Natural killer cell (primary cell): ENCODE measurements at regions not wholly inside any gene's neighbourhood (a gene's known extent, or its start where the extent isn't known, plus 50 kb on each side); places are given as distances from the start of the nearest gene placed in this dataset.

Experiments
- ATAC-seq, 3 donors: fragments of 150-1000 bp in 2 of 3; fragments of 200-7000 bp in 1 of 3; cut with Tn5 transposase; 1 replicate in 1 of 3; 2 replicates in 2 of 3; pipeline ENCODE4 v1.10.0; 2021; ENCODE audit warnings: mild to moderate bottlenecking in 2 of 3, moderate library complexity in 2 of 3
- DNase-seq, 2 donors: peaks; one replicate each; pipeline versions ENCODE4 v3.0.0 to v3.0.0-alpha.2; 2013 to 2021; ENCODE audit warnings: mixed read lengths in 1 of 2
- H3K27ac ChIP-seq: one replicate; pipeline ENCODE4 v1.5.1; 2013; ENCODE audit warnings: mild to moderate bottlenecking, low read length
- H3K27me3 ChIP-seq: one replicate; pipeline ENCODE4 v1.6.1; 2013; ENCODE audit warnings: low read length; ENCODE audit not compliant: control insufficient read depth, insufficient read depth
- H3K36me3 ChIP-seq: one replicate; pipeline ENCODE4 v1.6.1; 2013; ENCODE audit warnings: low read length; ENCODE audit not compliant: control insufficient read depth, insufficient read depth
- H3K4me1 ChIP-seq: one replicate; pipeline ENCODE4 v1.6.1; 2013; ENCODE audit warnings: low read length; ENCODE audit not compliant: control insufficient read depth, insufficient read depth
- H3K4me3 ChIP-seq: one replicate; pipeline ENCODE4 v1.5.1; 2013; ENCODE audit warnings: low read length
- H3K9me3 ChIP-seq: one replicate; pipeline ENCODE4 v1.6.1; 2013; ENCODE audit warnings: low read length; ENCODE audit not compliant: control insufficient read depth, insufficient read depth
- H3K27ac Mint-ChIP-seq, 2 donors: one replicate each; pipeline ENCODE4 v1.8.0; 2022; ENCODE audit warnings: mild to moderate bottlenecking in 2 of 2, mixed read lengths in 2 of 2, moderate library complexity in 1 of 2
- H3K27me3 Mint-ChIP-seq, 2 donors: one replicate each; pipeline ENCODE4 v1.8.0; 2022; ENCODE audit warnings: low read depth in 2 of 2, mixed read lengths in 2 of 2
- H3K36me3 Mint-ChIP-seq: one replicate; pipeline ENCODE4 v1.8.0; 2022; ENCODE audit warnings: mixed read lengths
- H3K4me1 Mint-ChIP-seq, 2 donors: one replicate each; pipeline ENCODE4 v1.8.0; 2022; ENCODE audit warnings: mixed read lengths in 2 of 2
- H3K4me3 Mint-ChIP-seq: one replicate; pipeline ENCODE4 v1.8.0; 2022; ENCODE audit warnings: mild to moderate bottlenecking, moderate library complexity, mixed read lengths
- H3K9me3 Mint-ChIP-seq, 2 donors: one replicate each; pipeline ENCODE4 v1.8.0; 2022; ENCODE audit warnings: mixed read lengths in 2 of 2
- WGBS: methylation state at CpG from one replicate; pipeline ENCODE4 v1.1.7; 2013; ENCODE audit warnings: missing lambda C conversion rate; ENCODE audit not compliant: insufficient coverage; 5-methylcytosine and 5-hydroxymethylcytosine counted together
- intact Hi-C: fragments of 100-400 bp; cut with micrococcal nuclease; formaldehyde crosslinking; loops from one replicate; pipeline ENCODE4 v1.14.2; 2022
- TF ChIP-seq, protein P1 (sequence below): fragments of 200-600 bp; IDR thresholded peaks from one replicate; pipeline ENCODE4 v1.8.0; 2022; ENCODE audit warnings: antibody characterized with exemption

DNA sequence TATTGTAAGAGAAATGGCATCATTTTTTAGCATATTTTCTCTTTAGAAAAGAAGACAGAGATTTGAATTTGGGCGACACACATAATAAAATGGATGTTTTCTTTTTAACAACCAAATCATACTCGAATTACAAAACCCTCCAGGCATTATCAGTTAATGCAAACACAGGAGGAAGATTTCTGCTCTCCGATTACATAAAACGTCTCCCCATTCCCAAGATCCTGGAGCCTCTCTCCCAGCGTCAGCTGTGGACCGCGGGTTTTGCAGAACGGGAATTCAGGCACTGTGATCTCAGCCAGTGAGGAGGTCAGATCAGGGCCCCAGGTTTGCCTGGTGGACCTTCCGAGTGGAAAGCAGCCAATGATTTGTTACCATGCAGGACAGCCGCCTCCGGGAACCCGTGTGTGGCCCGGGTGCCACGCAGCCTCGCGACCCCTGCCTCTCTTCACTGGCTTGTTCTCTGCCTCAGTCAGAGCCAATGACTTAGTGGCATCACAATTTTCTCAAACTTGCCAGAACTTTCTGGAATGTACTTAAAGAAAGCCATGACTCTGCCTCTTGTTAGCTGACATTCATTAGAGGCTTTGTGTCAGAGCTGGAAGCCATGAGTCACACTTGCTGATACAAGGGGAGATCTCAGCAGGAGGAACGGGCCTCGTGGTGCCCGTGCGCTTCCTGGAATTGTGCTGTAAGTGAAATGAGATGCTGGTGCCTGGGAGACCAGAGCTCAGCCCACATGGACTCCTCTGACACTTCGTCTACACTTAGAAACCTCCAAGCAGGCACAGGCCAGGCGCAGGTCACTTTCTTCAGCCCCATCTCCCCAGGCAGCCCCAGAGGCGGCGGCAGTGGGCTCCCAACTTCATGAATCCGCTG is 246.1 kb downstream of the KLF6 start:
- no peak overlapping the region for H3K27ac Mint-ChIP-seq
- DNase-seq (no peak), ATAC-seq (no peak)
- Histone ChIP-seq H3K4me3 (no peak overlapping the region), H3K27me3 (no peaks in the 10 kb centered on the region), H3K4me1 (no peaks in the 10 kb centered on the region), H3K27ac (no peak overlapping the region), H3K9me3 (no peaks in the 10 kb centered on the region), H3K36me3 (no peaks in the 10 kb centered on the region)
- intact Hi-C loops = no loop called here
- H3K9me3 Mint-ChIP-seq = no peaks in the 10 kb centered on the region
- WGBS = 91% methylated on average over 25 of the region's 25 CpGs
- no peak overlapping the region for H3K4me3 Mint-ChIP-seq
- no peaks in the 10 kb centered on the region for H3K36me3 Mint-ChIP-seq
- no peaks in the 10 kb centered on the region for H3K27me3 Mint-ChIP-seq
- no peaks in the 10 kb centered on the region for H3K4me1 Mint-ChIP-seq
- TF ChIP-seq, protein P1, sequence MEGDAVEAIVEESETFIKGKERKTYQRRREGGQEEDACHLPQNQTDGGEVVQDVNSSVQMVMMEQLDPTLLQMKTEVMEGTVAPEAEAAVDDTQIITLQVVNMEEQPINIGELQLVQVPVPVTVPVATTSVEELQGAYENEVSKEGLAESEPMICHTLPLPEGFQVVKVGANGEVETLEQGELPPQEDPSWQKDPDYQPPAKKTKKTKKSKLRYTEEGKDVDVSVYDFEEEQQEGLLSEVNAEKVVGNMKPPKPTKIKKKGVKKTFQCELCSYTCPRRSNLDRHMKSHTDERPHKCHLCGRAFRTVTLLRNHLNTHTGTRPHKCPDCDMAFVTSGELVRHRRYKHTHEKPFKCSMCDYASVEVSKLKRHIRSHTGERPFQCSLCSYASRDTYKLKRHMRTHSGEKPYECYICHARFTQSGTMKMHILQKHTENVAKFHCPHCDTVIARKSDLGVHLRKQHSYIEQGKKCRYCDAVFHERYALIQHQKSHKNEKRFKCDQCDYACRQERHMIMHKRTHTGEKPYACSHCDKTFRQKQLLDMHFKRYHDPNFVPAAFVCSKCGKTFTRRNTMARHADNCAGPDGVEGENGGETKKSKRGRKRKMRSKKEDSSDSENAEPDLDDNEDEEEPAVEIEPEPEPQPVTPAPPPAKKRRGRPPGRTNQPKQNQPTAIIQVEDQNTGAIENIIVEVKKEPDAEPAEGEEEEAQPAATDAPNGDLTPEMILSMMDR = no peak

DNA sequence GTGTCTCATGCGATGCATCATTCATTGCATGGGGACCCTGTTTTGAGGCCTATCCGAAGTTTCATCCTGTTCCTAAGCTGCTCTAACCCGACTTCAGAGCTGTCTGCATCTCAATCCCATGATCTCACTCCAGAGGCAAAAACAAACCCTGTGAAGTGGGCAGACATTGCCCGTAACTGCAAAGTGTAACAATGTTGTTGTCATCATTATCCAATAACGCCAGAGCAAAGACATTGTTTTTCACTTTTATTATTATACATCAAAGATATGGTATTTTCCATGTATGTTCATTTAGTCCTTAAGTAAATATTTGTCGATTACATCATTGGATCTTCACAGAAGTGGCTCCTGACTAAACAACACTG is 246.7 kb downstream of the KLF6 start:
- Histone ChIP-seq H3K9me3 (no peaks in the 10 kb centered on the region), H3K4me1 (no peaks in the 10 kb centered on the region), H3K4me3 (no peak overlapping the region), H3K36me3 (no peaks in the 10 kb centered on the region), H3K27ac (no peak overlapping the region), H3K27me3 (no peaks in the 10 kb centered on the region)
- intact Hi-C loops = no loop called here
- no peak overlapping the region for H3K4me3 Mint-ChIP-seq
- no peaks in the 10 kb centered on the region for H3K4me1 Mint-ChIP-seq
- TF ChIP-seq, protein P1 = no peak
- ATAC-seq (no peak), DNase-seq (no peak)
- H3K36me3 Mint-ChIP-seq = no peaks in the 10 kb centered on the region
- no peak overlapping the region for H3K27ac Mint-ChIP-seq
- no peaks in the 10 kb centered on the region for H3K9me3 Mint-ChIP-seq
- 91% methylated on average over 4 of the region's 6 CpGs for WGBS
- no peaks in the 10 kb centered on the region for H3K27me3 Mint-ChIP-seq

DNA sequence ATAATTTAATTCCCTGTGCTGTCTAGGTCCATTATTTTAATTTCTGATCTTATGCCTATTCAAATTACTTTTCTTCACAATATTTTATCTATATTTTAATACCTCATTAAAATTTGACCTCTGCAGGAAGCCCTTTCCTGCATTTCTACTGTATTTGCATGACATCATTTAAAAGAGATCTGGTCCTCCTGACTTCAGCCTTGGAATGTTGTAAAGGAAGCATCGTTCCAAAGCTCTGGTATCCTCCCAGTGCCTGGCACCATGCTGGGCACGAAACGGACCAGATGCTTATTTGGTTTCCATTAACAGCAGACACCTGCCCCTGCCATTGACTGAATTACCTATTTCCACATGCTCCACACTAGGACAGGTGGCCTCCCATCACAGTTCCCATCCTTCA is 247.5 kb downstream of the KLF6 start:
- Histone ChIP-seq H3K27me3 (no peaks in the 10 kb centered on the region), H3K4me3 (no peak overlapping the region), H3K9me3 (no peaks in the 10 kb centered on the region), H3K27ac (no peak overlapping the region), H3K4me1 (no peaks in the 10 kb centered on the region), H3K36me3 (no peaks in the 10 kb centered on the region)
- Mint-ChIP-seq H3K4me1 (no peaks in the 10 kb centered on the region), H3K27ac (no peak overlapping the region), H3K27me3 (no peaks in the 10 kb centered on the region), H3K4me3 (no peak overlapping the region), H3K36me3 (no peaks in the 10 kb centered on the region), H3K9me3 (no peaks in the 10 kb centered on the region)
- intact Hi-C loops = no loop called here
- 95% methylated on average over 3 of the region's 3 CpGs for WGBS
- DNase-seq = no peak
- TF ChIP-seq, protein P1 = no peak
- ATAC-seq = no peak

DNA sequence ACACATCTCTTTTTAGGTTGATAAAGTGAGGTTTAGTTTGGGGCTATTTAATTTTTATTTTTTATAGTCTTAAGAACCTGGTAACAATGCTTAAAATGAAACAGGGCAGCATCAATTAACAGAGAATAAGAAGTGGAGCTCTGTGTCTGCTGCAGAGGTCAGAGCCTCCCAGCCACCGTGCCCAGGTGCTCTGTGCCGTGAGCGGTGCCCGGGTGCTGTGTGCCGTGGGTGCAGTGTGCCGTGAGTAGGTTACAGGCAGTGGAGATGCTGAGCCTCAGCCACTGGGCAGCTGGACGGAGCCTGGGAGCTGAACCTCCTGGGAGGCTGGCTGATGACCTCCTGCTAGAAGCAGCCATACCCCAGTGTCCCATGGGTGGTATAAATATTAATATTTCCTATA is 250.0 kb downstream of the KLF6 start:
- no peaks in the 10 kb centered on the region for H3K4me1 Mint-ChIP-seq
- intact Hi-C loops = no loop called here
- no peak for ATAC-seq

More for the DNA sequence above, 250.0 kb downstream of the KLF6 start:
- Histone ChIP-seq H3K27ac (no peak overlapping the region), H3K4me1 (no peaks in the 10 kb centered on the region), H3K27me3 (no peaks in the 10 kb centered on the region), H3K36me3 (no peaks in the 10 kb centered on the region), H3K9me3 (no peaks in the 10 kb centered on the region), H3K4me3 (no peak overlapping the region)
- Mint-ChIP-seq H3K27me3 (peaks cover 0 to 7% of the 10 kb centered on the region in 2 donors), H3K27ac (no peak overlapping the region), H3K9me3 (no peaks in the 10 kb centered on the region), H3K36me3 (no peaks in the 10 kb centered on the region), H3K4me3 (no peak overlapping the region)
- WGBS = 94% methylated on average over 7 of the region's 7 CpGs
- TF ChIP-seq, protein P1 = no peak
- no peak for DNase-seq
